Ascending aorta (tissue), 2 donors: ENCODE measurements at regions not wholly inside any gene's neighbourhood (a gene's known extent, or its start where the extent isn't known, plus 50 kb on each side); places are given as distances from the start of the nearest gene placed in this dataset.

Source experiments
- DNase-seq, 2 donors: peaks; one replicate each; pipeline ENCODE4 v3.0.0-alpha.2; 2019; ENCODE audit warnings: low spot score in 2 of 2
- H3K27ac ChIP-seq, 2 donors: fragments of 200-600 bp; sonication (generic); one replicate each; pipeline ENCODE4 v1.5.1; 2016 to 2017; ENCODE audit warnings: mild to moderate bottlenecking in 1 of 2
- H3K27me3 ChIP-seq: fragments of 200-600 bp; sonication (generic); one replicate; pipeline ENCODE4 v1.5.1; 2017
- H3K36me3 ChIP-seq, 2 donors: fragments of 200-600 bp; sonication (generic); one replicate each; pipeline ENCODE4 v1.5.1; 2016
- H3K4me1 ChIP-seq, 2 donors: fragments of 200-600 bp; sonication (generic); one replicate each; pipeline ENCODE4 v1.5.1; 2016 to 2017; ENCODE audit warnings: mild to moderate bottlenecking in 1 of 2
- H3K4me3 ChIP-seq, 2 donors: fragments of 200-600 bp; sonication (generic); one replicate each; pipeline ENCODE4 v1.5.1; 2016 to 2017; ENCODE audit warnings: mild to moderate bottlenecking in 1 of 2
- H3K9me3 ChIP-seq, 2 donors: fragments of 200-600 bp; sonication (generic); one replicate each; pipeline ENCODE4 v1.5.1; 2016
- CTCF ChIP-seq, 3 experiments: fragments of 200-600 bp in 2 of 3; fragments of 450-650 bp in 1 of 3; sonication (generic) in 2 of 3; IDR thresholded peaks; one replicate each; pipeline ENCODE4 v1.5.1; 2016 to 2019; ENCODE audit warnings: antibody characterized with exemption in 3 of 3, mild to moderate bottlenecking in 1 of 3, moderate library complexity in 1 of 3
- intact Hi-C: fragments of 100-400 bp; cut with DNase I; formaldehyde crosslinking; loops from one replicate; pipeline ENCODE4 v1.15.1; 2023

GRCh38 chr5:60366489-60366888 is 333.5 kb downstream of the DEPDC1B start:
- Histone ChIP-seq H3K9me3 (no peaks in the 10 kb centered on the region), H3K4me1 (peaks cover 0 to 3% of the 10 kb centered on the region in 2 donors), H3K4me3 (no peak overlapping the region), H3K36me3 (no peaks in the 10 kb centered on the region), H3K27me3 (no peaks in the 10 kb centered on the region), H3K27ac (no peak overlapping the region)
- peak in 1 of 2 donors; percentile 65 for DNase-seq
- intact Hi-C loops: no loop called here
- no peak for TF ChIP-seq CTCF (IDR thresholded peaks at IDR 0.05)

- intact Hi-C loops: no loop called here
- Histone ChIP-seq H3K27me3 (no peaks in the 10 kb centered on the region), H3K9me3 (no peaks in the 10 kb centered on the region), H3K36me3 (no peaks in the 10 kb centered on the region), H3K4me1 (no peaks in the 10 kb centered on the region), H3K4me3 (no peak overlapping the region), H3K27ac (no peak overlapping the region)
- DNase-seq: no peak
- no peak for TF ChIP-seq CTCF (IDR thresholded peaks at IDR 0.05)
These were observed 335.0 kb downstream of the DEPDC1B start for GRCh38 chr5:60365001-60365400.

GRCh38 chr5:60362158-60362557 is 337.8 kb downstream of the DEPDC1B start:
- H3K9me3 ChIP-seq: no peaks in the 10 kb centered on the region
- intact Hi-C loops: no loop called here
- H3K36me3 ChIP-seq: no peaks in the 10 kb centered on the region
- H3K4me1 ChIP-seq: no peaks in the 10 kb centered on the region
- H3K27ac ChIP-seq: no peak overlapping the region
- no peaks in the 10 kb centered on the region for H3K27me3 ChIP-seq
- no peak for DNase-seq
- TF ChIP-seq CTCF (IDR thresholded peaks at IDR 0.05): no peak
- H3K4me3 ChIP-seq: no peak overlapping the region

- intact Hi-C loops: no loop called here
These were observed 339.6 kb downstream of the DEPDC1B start for GRCh38 chr5:60360355-60360754.

GRCh38 chr5:60357302-60357701 is 342.7 kb downstream of the DEPDC1B start:
- Histone ChIP-seq H3K36me3 (no peaks in the 10 kb centered on the region), H3K4me1 (no peaks in the 10 kb centered on the region), H3K9me3 (no peaks in the 10 kb centered on the region), H3K27me3 (no peaks in the 10 kb centered on the region), H3K4me3 (no peak overlapping the region), H3K27ac (no peak overlapping the region)
- no peak for DNase-seq
- TF ChIP-seq CTCF (IDR thresholded peaks at IDR 0.05): no peak
- intact Hi-C loops: no loop called here

More at GRCh38 chr5:60360355-60360754, 339.6 kb downstream of the DEPDC1B start:
- no peak overlapping the region for H3K27ac ChIP-seq
- TF ChIP-seq CTCF (IDR thresholded peaks at IDR 0.05): no peak
- H3K27me3 ChIP-seq: no peaks in the 10 kb centered on the region
- no peak for DNase-seq
- H3K4me3 ChIP-seq: no peak overlapping the region
- H3K36me3 ChIP-seq: no peaks in the 10 kb centered on the region
- H3K4me1 ChIP-seq: no peaks in the 10 kb centered on the region
- no peaks in the 10 kb centered on the region for H3K9me3 ChIP-seq

DNA sequence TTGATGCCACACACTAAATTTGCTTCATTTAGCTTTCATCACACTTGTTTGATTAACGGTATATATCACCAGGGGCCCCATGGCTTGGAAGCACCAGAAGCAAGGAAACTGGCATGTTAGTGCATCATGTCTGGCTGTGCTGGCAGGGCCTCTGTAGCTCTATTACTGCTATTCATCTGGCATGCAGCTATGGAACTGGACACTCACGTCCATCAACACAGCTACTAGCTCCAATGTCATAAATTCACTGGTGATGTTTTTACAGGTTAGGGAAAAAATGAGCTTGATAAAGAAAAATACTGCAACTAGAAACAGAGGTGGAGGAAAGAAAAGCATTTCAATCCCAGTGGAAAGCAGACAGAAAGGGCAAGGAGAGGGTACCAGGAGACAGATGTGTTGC is 343.2 kb downstream of the DEPDC1B start:
- Histone ChIP-seq H3K27me3 (no peaks in the 10 kb centered on the region), H3K27ac (peak overlapping the region in 1 of 2 donors; percentile 21), H3K9me3 (no peaks in the 10 kb centered on the region), H3K36me3 (no peaks in the 10 kb centered on the region), H3K4me1 (no peaks in the 10 kb centered on the region), H3K4me3 (no peak overlapping the region)
- DNase-seq: no peak
- no peak for TF ChIP-seq CTCF (IDR thresholded peaks at IDR 0.05)
- intact Hi-C loops: no loop called here
